ENCODE measurements at regions not wholly inside any gene's neighbourhood (a gene's known extent, or its start where the extent isn't known, plus 50 kb on each side); places are given as distances from the start of the nearest gene placed in this dataset.

GRCh38 chr6:47924001-47924400 lies 142.2 kb downstream of the OPN5 start:
- no peaks in the 10 kb centered on the region for H3K9me2 ChIP-seq (replicated peaks; ENCODE audit: insufficient read depth)
- H3K4me1 ChIP-seq (ENCODE audit: insufficient read depth), result no peaks in the 10 kb centered on the region
- H3K36me3 ChIP-seq (replicated peaks; ENCODE audit: insufficient read depth, low read depth), result no peaks in the 10 kb centered on the region
- H3K27ac ChIP-seq, result no peak overlapping the region
- H3K79me2 ChIP-seq, result no peaks in the 10 kb centered on the region
- H3K4me3 ChIP-seq, result no peak overlapping the region
- H3K4me2 ChIP-seq, result no peak overlapping the region
- 78% methylated on average over 3 of the region's 3 CpGs for WGBS (ENCODE audit: low lambda C conversion rate, missing lambda C conversion rate)
- DNase-seq (ENCODE audit: low spot score), result no peak
- H3K9me3 ChIP-seq (ENCODE audit: low read depth), result no peaks in the 10 kb centered on the region
- TF ChIP-seq EZH2 (IDR thresholded peaks at IDR 0.05; ENCODE audit: borderline replicate concordance) (no peak), EZH2phosphoT487 (IDR thresholded peaks at IDR 0.05; ENCODE audit: low read depth, severe bottlenecking, unreplicated experiment) (no peak), CTCF (IDR thresholded peaks at IDR 0.05; ENCODE audit: poor library complexity) (no peak)
- H3K27me3 ChIP-seq, result no peaks in the 10 kb centered on the region
- no peaks in the 10 kb centered on the region for H4K20me1 ChIP-seq (ENCODE audit: insufficient read depth, poor library complexity, severe bottlenecking)
- no peak overlapping the region for H2AFZ ChIP-seq

- TF ChIP-seq CTCF (IDR thresholded peaks at IDR 0.05; ENCODE audit: poor library complexity), result no peak
- 57% methylated on average over 4 of the region's 4 CpGs for WGBS (ENCODE audit: low lambda C conversion rate, missing lambda C conversion rate)
- no peaks in the 10 kb centered on the region for H3K9me2 ChIP-seq (replicated peaks; ENCODE audit: insufficient read depth)
- H3K4me1 ChIP-seq (ENCODE audit: insufficient read depth), result no peaks in the 10 kb centered on the region
- no peaks in the 10 kb centered on the region for H3K27me3 ChIP-seq
- H2AFZ ChIP-seq, result no peak overlapping the region
- no peaks in the 10 kb centered on the region for H3K79me2 ChIP-seq
- no peaks in the 10 kb centered on the region for H3K36me3 ChIP-seq (replicated peaks; ENCODE audit: insufficient read depth, low read depth)
- H3K9me3 ChIP-seq (ENCODE audit: low read depth), result no peaks in the 10 kb centered on the region
- no peak overlapping the region for H3K27ac ChIP-seq
- no peak for DNase-seq (ENCODE audit: low spot score)
- H3K4me2 ChIP-seq, result no peak overlapping the region
- H3K4me3 ChIP-seq, result no peak overlapping the region
- no peaks in the 10 kb centered on the region for H4K20me1 ChIP-seq (ENCODE audit: insufficient read depth, poor library complexity, severe bottlenecking)
Observed at GRCh38 chr6:47922391-47922790, 140.6 kb downstream of the OPN5 start.

- Histone ChIP-seq H4K20me1 (ENCODE audit: insufficient read depth, poor library complexity, severe bottlenecking) (no peaks in the 10 kb centered on the region), H3K4me1 (ENCODE audit: insufficient read depth) (no peaks in the 10 kb centered on the region), H3K4me2 (no peak overlapping the region), H3K9me3 (ENCODE audit: low read depth) (no peaks in the 10 kb centered on the region), H2AFZ (no peak overlapping the region), H3K36me3 (replicated peaks; ENCODE audit: insufficient read depth, low read depth) (no peaks in the 10 kb centered on the region), H3K79me2 (no peaks in the 10 kb centered on the region), H3K4me3 (no peak overlapping the region), H3K27ac (no peak overlapping the region), H3K9me2 (replicated peaks; ENCODE audit: insufficient read depth) (no peaks in the 10 kb centered on the region), H3K27me3 (no peaks in the 10 kb centered on the region)
- 84% methylated on average over 3 of the region's 3 CpGs for WGBS (ENCODE audit: low lambda C conversion rate, missing lambda C conversion rate)
- TF ChIP-seq CTCF (IDR thresholded peaks at IDR 0.05; ENCODE audit: poor library complexity) (no peak), EZH2phosphoT487 (IDR thresholded peaks at IDR 0.05; ENCODE audit: low read depth, severe bottlenecking, unreplicated experiment) (no peak), EZH2 (IDR thresholded peaks at IDR 0.05; ENCODE audit: borderline replicate concordance) (no peak)
- DNase-seq (ENCODE audit: low spot score), result no peak
Observed at GRCh38 chr6:47919875-47920274, 138.0 kb downstream of the OPN5 start.

- Histone ChIP-seq H3K4me1 (ENCODE audit: insufficient read depth) (no peaks in the 10 kb centered on the region), H2AFZ (no peak overlapping the region), H3K9me3 (ENCODE audit: low read depth) (no peaks in the 10 kb centered on the region), H3K36me3 (replicated peaks; ENCODE audit: insufficient read depth, low read depth) (no peaks in the 10 kb centered on the region), H3K4me2 (no peak overlapping the region), H3K9me2 (replicated peaks; ENCODE audit: insufficient read depth) (no peaks in the 10 kb centered on the region), H4K20me1 (ENCODE audit: insufficient read depth, poor library complexity, severe bottlenecking) (no peaks in the 10 kb centered on the region), H3K27ac (no peak overlapping the region), H3K27me3 (no peaks in the 10 kb centered on the region), H3K79me2 (no peaks in the 10 kb centered on the region), H3K4me3 (no peak overlapping the region)
- no peak for DNase-seq (ENCODE audit: low spot score)
- 68% methylated on average over 3 of the region's 3 CpGs for WGBS (ENCODE audit: low lambda C conversion rate, missing lambda C conversion rate)
- TF ChIP-seq EZH2 (IDR thresholded peaks at IDR 0.05; ENCODE audit: borderline replicate concordance), result no peak
Observed at GRCh38 chr6:47917811-47918210, 136.0 kb downstream of the OPN5 start.

Measured in hepatocyte (in vitro differentiated cells).